ENCODE measurements at regions not wholly inside any gene's neighbourhood (a gene's known extent, or its start where the extent isn't known, plus 50 kb on each side); places are given as distances from the start of the nearest gene placed in this dataset.
A peak's percentile ranks its signal among the peaks of the same experiment; 100 is the strongest.

GRCh38 chr4:100108869-100109268, 81.4 kb downstream of the DDIT4L start:
- Histone ChIP-seq H3K27me3 (ENCODE audit: control insufficient read depth in 3 of 3, insufficient read depth in 3 of 3, low read length in 3 of 3) (no peaks in the 10 kb centered on the region), H3K4me3 (ENCODE audit: low read length in 3 of 3) (no peak overlapping the region), H3K9me3 (ENCODE audit: control insufficient read depth in 3 of 3, low read length in 3 of 3) (no peaks in the 10 kb centered on the region), H3K27ac (ENCODE audit: low read depth, low read length) (no peak overlapping the region), H3K9ac (ENCODE audit: low read depth in 1 of 3, low read length in 3 of 3) (no peak overlapping the region), H3K36me3 (ENCODE audit: control insufficient read depth in 3 of 3, insufficient read depth in 3 of 3, low read length in 3 of 3) (no peaks in the 10 kb centered on the region), H3K4me1 (ENCODE audit: control insufficient read depth in 3 of 3, insufficient read depth in 3 of 3, low read length in 3 of 3) (no peaks in the 10 kb centered on the region)

GRCh38 chr4:100106982-100107381, 83.3 kb downstream of the DDIT4L start:
- no peaks in the 10 kb centered on the region for H3K4me1 ChIP-seq (ENCODE audit: control insufficient read depth in 3 of 3, insufficient read depth in 3 of 3, low read length in 3 of 3)
- H3K9ac ChIP-seq (ENCODE audit: low read depth in 1 of 3, low read length in 3 of 3) = no peak overlapping the region
- no peak overlapping the region for H3K27ac ChIP-seq (ENCODE audit: low read depth, low read length)
- no peaks in the 10 kb centered on the region for H3K9me3 ChIP-seq (ENCODE audit: control insufficient read depth in 3 of 3, low read length in 3 of 3)
- H3K27me3 ChIP-seq (ENCODE audit: control insufficient read depth in 3 of 3, insufficient read depth in 3 of 3, low read length in 3 of 3) = no peaks in the 10 kb centered on the region
- no peak overlapping the region for H3K4me3 ChIP-seq (ENCODE audit: low read length in 3 of 3)
- H3K36me3 ChIP-seq (ENCODE audit: control insufficient read depth in 3 of 3, insufficient read depth in 3 of 3, low read length in 3 of 3) = no peaks in the 10 kb centered on the region

GRCh38 chr4:100103671-100104070, 86.6 kb downstream of the DDIT4L start:
- no peak overlapping the region for H3K4me3 ChIP-seq (ENCODE audit: low read length in 3 of 3)
- H3K9me3 ChIP-seq (ENCODE audit: control insufficient read depth in 3 of 3, low read length in 3 of 3) = no peaks in the 10 kb centered on the region
- H3K9ac ChIP-seq (ENCODE audit: low read depth in 1 of 3, low read length in 3 of 3) = no peak overlapping the region
- no peaks in the 10 kb centered on the region for H3K27me3 ChIP-seq (ENCODE audit: control insufficient read depth in 3 of 3, insufficient read depth in 3 of 3, low read length in 3 of 3)
- no peaks in the 10 kb centered on the region for H3K4me1 ChIP-seq (ENCODE audit: control insufficient read depth in 3 of 3, insufficient read depth in 3 of 3, low read length in 3 of 3)
- no peaks in the 10 kb centered on the region for H3K36me3 ChIP-seq (ENCODE audit: control insufficient read depth in 3 of 3, insufficient read depth in 3 of 3, low read length in 3 of 3)
- no peak overlapping the region for H3K27ac ChIP-seq (ENCODE audit: low read depth, low read length)

GRCh38 chr4:100100985-100101384, 89.3 kb downstream of the DDIT4L start:
- Histone ChIP-seq H3K36me3 (ENCODE audit: control insufficient read depth in 3 of 3, insufficient read depth in 3 of 3, low read length in 3 of 3) (no peaks in the 10 kb centered on the region), H3K9me3 (ENCODE audit: control insufficient read depth in 3 of 3, low read length in 3 of 3) (no peaks in the 10 kb centered on the region), H3K4me3 (ENCODE audit: low read length in 3 of 3) (no peak overlapping the region), H3K27me3 (ENCODE audit: control insufficient read depth in 3 of 3, insufficient read depth in 3 of 3, low read length in 3 of 3) (no peaks in the 10 kb centered on the region), H3K27ac (ENCODE audit: low read depth, low read length) (no peak overlapping the region), H3K9ac (ENCODE audit: low read depth in 1 of 3, low read length in 3 of 3) (no peak overlapping the region), H3K4me1 (ENCODE audit: control insufficient read depth in 3 of 3, insufficient read depth in 3 of 3, low read length in 3 of 3) (peaks cover 0 to 4% (median 2%) of the 10 kb centered on the region in 3 donors)

- Histone ChIP-seq H3K9me3 (ENCODE audit: control insufficient read depth in 3 of 3, low read length in 3 of 3) (no peaks in the 10 kb centered on the region), H3K9ac (ENCODE audit: low read depth in 1 of 3, low read length in 3 of 3) (no peak overlapping the region), H3K27ac (ENCODE audit: low read depth, low read length) (no peak overlapping the region), H3K27me3 (ENCODE audit: control insufficient read depth in 3 of 3, insufficient read depth in 3 of 3, low read length in 3 of 3) (no peaks in the 10 kb centered on the region), H3K4me1 (ENCODE audit: control insufficient read depth in 3 of 3, insufficient read depth in 3 of 3, low read length in 3 of 3) (peaks cover under 1 to 13% (median 6%) of the 10 kb centered on the region in 3 donors), H3K4me3 (ENCODE audit: low read length in 3 of 3) (no peak overlapping the region), H3K36me3 (ENCODE audit: control insufficient read depth in 3 of 3, insufficient read depth in 3 of 3, low read length in 3 of 3) (no peaks in the 10 kb centered on the region)
Observed at GRCh38 chr4:100099746-100100145, 90.5 kb downstream of the DDIT4L start.

- H3K36me3 ChIP-seq (ENCODE audit: control insufficient read depth in 3 of 3, insufficient read depth in 3 of 3, low read length in 3 of 3) = no peaks in the 10 kb centered on the region
- H3K27ac ChIP-seq (ENCODE audit: low read depth, low read length) = no peak overlapping the region
- no peaks in the 10 kb centered on the region for H3K9me3 ChIP-seq (ENCODE audit: control insufficient read depth in 3 of 3, low read length in 3 of 3)
- no peaks in the 10 kb centered on the region for H3K27me3 ChIP-seq (ENCODE audit: control insufficient read depth in 3 of 3, insufficient read depth in 3 of 3, low read length in 3 of 3)
- H3K4me1 ChIP-seq (ENCODE audit: control insufficient read depth in 3 of 3, insufficient read depth in 3 of 3, low read length in 3 of 3) = peaks cover 10 to 21% (median 11%) of the 10 kb centered on the region in 3 donors
- no peak overlapping the region for H3K4me3 ChIP-seq (ENCODE audit: low read length in 3 of 3)
- no peak overlapping the region for H3K9ac ChIP-seq (ENCODE audit: low read depth in 1 of 3, low read length in 3 of 3)
Observed at GRCh38 chr4:100098681-100099080, 91.6 kb downstream of the DDIT4L start.

GRCh38 chr4:100098011-100098545, 92.2 kb downstream of the DDIT4L start:
- H3K9ac ChIP-seq (ENCODE audit: low read depth in 1 of 3, low read length in 3 of 3) = no peak overlapping the region
- no peak overlapping the region for H3K27ac ChIP-seq (ENCODE audit: low read depth, low read length)
- H3K36me3 ChIP-seq (ENCODE audit: control insufficient read depth in 3 of 3, insufficient read depth in 3 of 3, low read length in 3 of 3) = no peaks in the 10 kb centered on the region
- H3K4me3 ChIP-seq (ENCODE audit: low read length in 3 of 3) = no peak overlapping the region
- H3K4me1 ChIP-seq (ENCODE audit: control insufficient read depth in 3 of 3, insufficient read depth in 3 of 3, low read length in 3 of 3) = peaks cover 15 to 25% (median 16%) of the 10 kb centered on the region in 3 donors
- H3K27me3 ChIP-seq (ENCODE audit: control insufficient read depth in 3 of 3, insufficient read depth in 3 of 3, low read length in 3 of 3) = no peaks in the 10 kb centered on the region
- H3K9me3 ChIP-seq (ENCODE audit: control insufficient read depth in 3 of 3, low read length in 3 of 3) = no peaks in the 10 kb centered on the region

GRCh38 chr4:100095729-100096595, 94.3 kb downstream of the DDIT4L start:
- no peaks in the 10 kb centered on the region for H3K36me3 ChIP-seq (ENCODE audit: control insufficient read depth in 3 of 3, insufficient read depth in 3 of 3, low read length in 3 of 3)
- H3K9me3 ChIP-seq (ENCODE audit: control insufficient read depth in 3 of 3, low read length in 3 of 3) = no peaks in the 10 kb centered on the region
- H3K4me3 ChIP-seq (ENCODE audit: low read length in 3 of 3) = no peak overlapping the region
- H3K27ac ChIP-seq (ENCODE audit: low read depth, low read length) = peak overlapping the region; percentile 67
- no peak overlapping the region for H3K9ac ChIP-seq (ENCODE audit: low read depth in 1 of 3, low read length in 3 of 3)
- no peaks in the 10 kb centered on the region for H3K27me3 ChIP-seq (ENCODE audit: control insufficient read depth in 3 of 3, insufficient read depth in 3 of 3, low read length in 3 of 3)
- peaks cover 16 to 26% (median 18%) of the 10 kb centered on the region in 3 donors for H3K4me1 ChIP-seq (ENCODE audit: control insufficient read depth in 3 of 3, insufficient read depth in 3 of 3, low read length in 3 of 3)

- Histone ChIP-seq H3K9ac (ENCODE audit: low read depth in 1 of 3, low read length in 3 of 3) (peak overlapping the region; percentile 34 to 71 (median 67)), H3K9me3 (ENCODE audit: control insufficient read depth in 3 of 3, low read length in 3 of 3) (no peaks in the 10 kb centered on the region), H3K4me3 (ENCODE audit: low read length in 3 of 3) (peak overlapping the region in 2 of 3 donors; percentile 25 to 37), H3K27ac (ENCODE audit: low read depth, low read length) (peak overlapping the region; percentile 67), H3K36me3 (ENCODE audit: control insufficient read depth in 3 of 3, insufficient read depth in 3 of 3, low read length in 3 of 3) (no peaks in the 10 kb centered on the region), H3K27me3 (ENCODE audit: control insufficient read depth in 3 of 3, insufficient read depth in 3 of 3, low read length in 3 of 3) (no peaks in the 10 kb centered on the region), H3K4me1 (ENCODE audit: control insufficient read depth in 3 of 3, insufficient read depth in 3 of 3, low read length in 3 of 3) (peaks cover 16 to 26% (median 18%) of the 10 kb centered on the region in 3 donors)
Observed at GRCh38 chr4:100093091-100093866, 97.0 kb downstream of the DDIT4L start.

- Histone ChIP-seq H3K9ac (ENCODE audit: low read depth in 1 of 3, low read length in 3 of 3) (no peak overlapping the region), H3K27me3 (ENCODE audit: control insufficient read depth in 3 of 3, insufficient read depth in 3 of 3, low read length in 3 of 3) (no peaks in the 10 kb centered on the region), H3K4me1 (ENCODE audit: control insufficient read depth in 3 of 3, insufficient read depth in 3 of 3, low read length in 3 of 3) (no peaks in the 10 kb centered on the region), H3K4me3 (ENCODE audit: low read length in 3 of 3) (no peak overlapping the region), H3K9me3 (ENCODE audit: control insufficient read depth in 3 of 3, low read length in 3 of 3) (no peaks in the 10 kb centered on the region), H3K36me3 (ENCODE audit: control insufficient read depth in 3 of 3, insufficient read depth in 3 of 3, low read length in 3 of 3) (no peaks in the 10 kb centered on the region), H3K27ac (ENCODE audit: low read depth, low read length) (no peak overlapping the region)
Observed at GRCh38 chr4:100087743-100088142, 102.5 kb downstream of the DDIT4L start.

Measured in skeletal muscle tissue (tissue), 3 donors.